ENCODE measurements at regions not wholly inside any gene's neighbourhood (a gene's known extent, or its start where the extent isn't known, plus 50 kb on each side); places are given as distances from the start of the nearest gene placed in this dataset.

GRCh38 chr11:32013603-32014002 lies 77.3 kb upstream of the RCN1 start:
- TF ChIP-seq CTCF (IDR thresholded peaks at IDR 0.05) (no peak), POLR2A (IDR thresholded peaks at IDR 0.05) (no peak), POLR2AphosphoS5 (IDR thresholded peaks at IDR 0.05) (no peak), EP300 (IDR thresholded peaks at IDR 0.05) (no peak)
